Activated T-helper 17 cell treated with anti-CD3 and anti-CD28 coated beads, Interleukin-2, amount 50 U/mL, for 72 hours (primary cell): ENCODE measurements at regions not wholly inside any gene's neighbourhood (a gene's known extent, or its start where the extent isn't known, plus 50 kb on each side); places are given as distances from the start of the nearest gene placed in this dataset.
"Not testable (repeated sequence)": the region's sequence is repeated elsewhere in the genome, so short reads cannot be mapped to it uniquely, and the experiment has no call there.

Experiments used
- ATAC-seq: fragments of 150-1000 bp; cut with Tn5 transposase; replicated peaks from 2 replicates; pipeline ENCODE4 v1.10.0; 2021; ENCODE audit warnings: mild to moderate bottlenecking, moderate library complexity
- H3K27ac Mint-ChIP-seq: one replicate; pipeline ENCODE4 v1.8.0; 2022; ENCODE audit warnings: mixed read lengths
- H3K27me3 Mint-ChIP-seq: one replicate; pipeline ENCODE4 v1.8.0; 2022; ENCODE audit warnings: mixed read lengths
- H3K36me3 Mint-ChIP-seq: one replicate; pipeline ENCODE4 v1.8.0; 2022; ENCODE audit warnings: low read depth, mild to moderate bottlenecking, mixed read lengths
- H3K4me1 Mint-ChIP-seq: one replicate; pipeline ENCODE4 v1.8.0; 2022; ENCODE audit warnings: mixed read lengths
- H3K4me3 Mint-ChIP-seq: one replicate; pipeline ENCODE4 v1.8.0; 2022; ENCODE audit warnings: mild to moderate bottlenecking, mixed read lengths
- H3K9me3 Mint-ChIP-seq: one replicate; pipeline ENCODE4 v1.8.0; 2022; ENCODE audit warnings: mixed read lengths

- no peak overlapping the region for H3K4me3 Mint-ChIP-seq
- H3K4me1 Mint-ChIP-seq, result peaks cover 4% of the 10 kb centered on the region
- no peaks in the 10 kb centered on the region for H3K9me3 Mint-ChIP-seq
- H3K27me3 Mint-ChIP-seq, result peaks cover 38% of the 10 kb centered on the region
- no peak overlapping the region for H3K27ac Mint-ChIP-seq
- no peak for ATAC-seq
- H3K36me3 Mint-ChIP-seq, result no peaks in the 10 kb centered on the region
Measured at GRCh38 chr21:35724156-35724555, 336.2 kb downstream of the SETD4 start.

- Mint-ChIP-seq H3K4me3 (no peak overlapping the region), H3K9me3 (no peaks in the 10 kb centered on the region), H3K36me3 (no peaks in the 10 kb centered on the region), H3K27me3 (peaks cover 34% of the 10 kb centered on the region), H3K27ac (no peak overlapping the region), H3K4me1 (peaks cover 4% of the 10 kb centered on the region)
- ATAC-seq, result no peak
Measured at GRCh38 chr21:35721701-35722100, 338.6 kb downstream of the SETD4 start.

GRCh38 chr21:35720208-35720731 lies 340.1 kb downstream of the SETD4 start:
- Mint-ChIP-seq H3K27me3 (peaks cover 38% of the 10 kb centered on the region), H3K4me3 (no peak overlapping the region)
- ATAC-seq, result no peak

GRCh38 chr21:35719080-35719479 lies 341.2 kb downstream of the SETD4 start:
- no peak for ATAC-seq
- Mint-ChIP-seq H3K9me3 (no peaks in the 10 kb centered on the region), H3K36me3 (no peaks in the 10 kb centered on the region), H3K27ac (no peak overlapping the region), H3K27me3 (peaks cover 36% of the 10 kb centered on the region), H3K4me1 (peaks cover 4% of the 10 kb centered on the region), H3K4me3 (no peak overlapping the region)

More at GRCh38 chr21:35720208-35720731, 340.1 kb downstream of the SETD4 start:
- Mint-ChIP-seq H3K36me3 (no peaks in the 10 kb centered on the region), H3K27ac (no peak overlapping the region), H3K9me3 (no peaks in the 10 kb centered on the region), H3K4me1 (peaks cover 4% of the 10 kb centered on the region)

- Mint-ChIP-seq H3K27ac (no peak overlapping the region), H3K27me3 (peaks cover 41% of the 10 kb centered on the region), H3K9me3 (no peaks in the 10 kb centered on the region), H3K36me3 (no peaks in the 10 kb centered on the region), H3K4me3 (no peak overlapping the region), H3K4me1 (peaks cover 1% of the 10 kb centered on the region)
- no peak for ATAC-seq
Measured at GRCh38 chr21:35716876-35717565, 343.3 kb downstream of the SETD4 start.

- H3K27me3 Mint-ChIP-seq, result peaks cover 35% of the 10 kb centered on the region
- no peaks in the 10 kb centered on the region for H3K9me3 Mint-ChIP-seq
- H3K4me1 Mint-ChIP-seq, result no peaks in the 10 kb centered on the region
- no peak overlapping the region for H3K27ac Mint-ChIP-seq
- H3K4me3 Mint-ChIP-seq, result no peak overlapping the region
- no peaks in the 10 kb centered on the region for H3K36me3 Mint-ChIP-seq
- no peak for ATAC-seq
Measured at GRCh38 chr21:35713914-35714313, 346.4 kb downstream of the SETD4 start.

GRCh38 chr21:35711661-35712060 lies 348.7 kb downstream of the SETD4 start:
- no peak for ATAC-seq
- no peak overlapping the region for H3K27ac Mint-ChIP-seq
- no peaks in the 10 kb centered on the region for H3K9me3 Mint-ChIP-seq
- no peaks in the 10 kb centered on the region for H3K4me1 Mint-ChIP-seq
- H3K27me3 Mint-ChIP-seq, result peaks cover 29% of the 10 kb centered on the region
- no peaks in the 10 kb centered on the region for H3K36me3 Mint-ChIP-seq
- H3K4me3 Mint-ChIP-seq, result no peak overlapping the region

- H3K27ac Mint-ChIP-seq, result no peak overlapping the region
- no peaks in the 10 kb centered on the region for H3K4me1 Mint-ChIP-seq
- H3K36me3 Mint-ChIP-seq, result no peaks in the 10 kb centered on the region
- ATAC-seq, result no peak
- H3K27me3 Mint-ChIP-seq, result peaks cover 28% of the 10 kb centered on the region
- H3K4me3 Mint-ChIP-seq, result no peak overlapping the region
- H3K9me3 Mint-ChIP-seq, result no peaks in the 10 kb centered on the region
Measured at GRCh38 chr21:35711213-35711612, 349.1 kb downstream of the SETD4 start.

GRCh38 chr21:35709990-35710389 lies 350.3 kb downstream of the SETD4 start:
- ATAC-seq, H3K36me3 Mint-ChIP-seq, H3K9me3 Mint-ChIP-seq, H3K27ac Mint-ChIP-seq, H3K4me3 Mint-ChIP-seq, H3K4me1 Mint-ChIP-seq: not testable (repeated sequence)
- H3K27me3 Mint-ChIP-seq, result peaks cover 21% of the 10 kb centered on the region

- H3K36me3 Mint-ChIP-seq, result no peaks in the 10 kb centered on the region
- peaks cover 29% of the 10 kb centered on the region for H3K27me3 Mint-ChIP-seq
- no peak for ATAC-seq
- no peaks in the 10 kb centered on the region for H3K9me3 Mint-ChIP-seq
- no peaks in the 10 kb centered on the region for H3K4me1 Mint-ChIP-seq
- no peak overlapping the region for H3K4me3 Mint-ChIP-seq
- H3K27ac Mint-ChIP-seq, result no peak overlapping the region
Measured at GRCh38 chr21:35705888-35706287, 354.4 kb downstream of the SETD4 start.

GRCh38 chr21:35705237-35705887 lies 355.0 kb downstream of the SETD4 start:
- no peaks in the 10 kb centered on the region for H3K36me3 Mint-ChIP-seq
- H3K27me3 Mint-ChIP-seq, result peaks cover 33% of the 10 kb centered on the region
- H3K27ac Mint-ChIP-seq, result no peak overlapping the region
- no peak overlapping the region for H3K4me3 Mint-ChIP-seq
- no peaks in the 10 kb centered on the region for H3K4me1 Mint-ChIP-seq
- ATAC-seq, result no peak
- no peaks in the 10 kb centered on the region for H3K9me3 Mint-ChIP-seq

- Mint-ChIP-seq H3K9me3 (no peaks in the 10 kb centered on the region), H3K36me3 (no peaks in the 10 kb centered on the region), H3K4me3 (no peak overlapping the region), H3K27ac (no peak overlapping the region), H3K4me1 (no peaks in the 10 kb centered on the region), H3K27me3 (peaks cover 33% of the 10 kb centered on the region)
- no peak for ATAC-seq
Measured at GRCh38 chr21:35703704-35704103, 356.6 kb downstream of the SETD4 start.

- ATAC-seq, result no peak
- Mint-ChIP-seq H3K4me1 (no peaks in the 10 kb centered on the region), H3K9me3 (no peaks in the 10 kb centered on the region), H3K27ac (no peak overlapping the region), H3K27me3 (peaks cover 26% of the 10 kb centered on the region), H3K36me3 (no peaks in the 10 kb centered on the region), H3K4me3 (no peak overlapping the region)
Measured at GRCh38 chr21:35699361-35699760, 361.0 kb downstream of the SETD4 start.

- Mint-ChIP-seq H3K4me3 (no peak overlapping the region), H3K9me3 (no peaks in the 10 kb centered on the region), H3K27ac (no peak overlapping the region), H3K4me1 (no peaks in the 10 kb centered on the region), H3K36me3 (no peaks in the 10 kb centered on the region), H3K27me3 (peaks cover 13% of the 10 kb centered on the region)
- ATAC-seq, result no peak
Measured at GRCh38 chr21:35697321-35697808, 363.0 kb downstream of the SETD4 start.

GRCh38 chr21:35696644-35697043 lies 363.7 kb downstream of the SETD4 start:
- no peak overlapping the region for H3K4me3 Mint-ChIP-seq
- ATAC-seq, result no peak
- H3K4me1 Mint-ChIP-seq, result no peaks in the 10 kb centered on the region
- H3K36me3 Mint-ChIP-seq, result no peaks in the 10 kb centered on the region
- peaks cover 13% of the 10 kb centered on the region for H3K27me3 Mint-ChIP-seq
- H3K9me3 Mint-ChIP-seq, result no peaks in the 10 kb centered on the region
- no peak overlapping the region for H3K27ac Mint-ChIP-seq
